Right ventricle myocardium inferior (tissue), 1 donor: ENCODE measurements at regions not wholly inside any gene's neighbourhood (a gene's known extent, or its start where the extent isn't known, plus 50 kb on each side); places are given as distances from the start of the nearest gene placed in this dataset.
A peak's percentile ranks its signal among the peaks of the same experiment; 100 is the strongest.
"Not testable (repeated sequence)": the region's sequence is repeated elsewhere in the genome, so short reads cannot be mapped to it uniquely, and the experiment has no call there.

Source experiments
- ATAC-seq: fragments of 200-7000 bp; cut with Tn5 transposase; one replicate; pipeline ENCODE4 v1.9.1; 2020; ENCODE audit warnings: mild to moderate bottlenecking, moderate library complexity
- DNase-seq: peaks from one replicate; pipeline ENCODE4 v3.0.0; 2021; ENCODE audit errors: missing footprints
- intact Hi-C: fragments of 100-400 bp; cut with DNase I; formaldehyde crosslinking; loops from one replicate; pipeline ENCODE4 v1.11.0; 2022
- donor health status: DM: no; HTN: yes; CAD: no; lungs with severe emphysema.

DNA sequence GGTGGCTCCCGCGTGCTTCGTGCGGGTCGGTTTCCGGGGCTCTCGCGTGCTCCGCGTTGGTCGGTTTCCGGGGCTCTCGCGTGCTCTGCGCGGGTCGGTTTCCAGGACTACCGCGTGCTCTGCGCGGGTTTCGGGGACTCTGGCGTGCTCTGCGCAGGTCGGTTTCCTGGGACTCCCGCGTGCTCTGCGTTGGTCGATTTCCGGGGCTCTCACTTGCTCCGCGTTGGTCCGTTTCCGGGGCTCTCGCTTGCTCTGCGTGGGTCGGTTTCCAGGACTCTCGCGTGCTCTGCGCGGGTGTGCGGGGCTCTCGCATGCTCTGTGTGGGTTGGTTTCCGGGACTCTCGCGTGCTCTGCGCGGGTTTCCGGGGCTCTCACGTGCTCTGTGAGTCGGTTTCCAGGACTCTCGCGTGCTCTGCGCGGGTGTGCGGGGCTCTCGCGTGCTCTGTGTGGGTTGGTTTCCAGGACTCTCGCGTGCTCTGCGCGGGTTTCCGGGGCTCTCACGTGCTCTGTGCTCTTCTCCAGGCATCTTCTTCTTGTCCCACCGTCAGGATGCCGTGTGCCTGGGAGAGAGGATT is 109.9 kb upstream of the LRPAP1 start:
- ATAC-seq (no peak), DNase-seq (peak; percentile 37)
- intact Hi-C loops, result no loop called here

DNA sequence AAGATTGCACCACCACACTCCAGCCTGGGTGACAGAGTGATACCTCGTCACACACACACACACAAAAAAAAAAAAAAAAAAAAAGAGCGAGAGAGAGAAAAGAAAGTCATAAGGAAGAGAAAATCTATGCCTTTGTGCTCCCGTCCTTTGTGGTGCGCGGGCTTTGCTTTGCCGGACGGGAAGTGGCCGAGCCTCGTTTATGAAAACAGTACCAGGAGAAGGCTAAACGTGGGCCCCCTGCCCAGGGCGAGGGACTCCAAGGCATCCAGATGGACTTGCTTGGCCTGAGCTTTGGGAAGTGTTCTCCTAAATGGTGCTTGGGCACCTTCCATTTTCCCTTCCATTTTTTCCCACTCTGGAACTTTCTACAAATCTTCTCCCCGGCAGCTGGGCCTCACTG is 109.3 kb upstream of the LRPAP1 start:
- ATAC-seq (no peak), DNase-seq (peak; percentile 35)
- intact Hi-C loops, result no loop called here

DNA sequence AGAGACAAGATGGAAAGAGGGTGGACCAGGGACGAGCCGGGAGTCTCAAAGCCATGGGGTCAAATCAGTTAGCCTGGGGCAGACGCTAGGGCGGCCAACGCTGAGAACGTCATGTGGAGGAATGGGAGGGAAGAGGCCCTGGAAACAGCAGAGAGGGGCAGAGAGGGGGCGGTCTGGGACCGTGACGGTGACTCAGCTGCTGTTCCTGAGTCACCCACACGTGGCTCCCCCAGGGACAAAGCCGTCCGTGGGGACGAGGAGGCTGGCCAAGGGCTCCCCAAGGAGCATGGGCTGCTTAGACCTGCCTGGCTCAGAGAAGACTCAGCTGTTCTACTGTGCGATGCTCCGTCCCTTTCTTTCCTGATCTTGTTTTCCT is 108.4 kb upstream of the LRPAP1 start:
- no peak for ATAC-seq
- intact Hi-C loops, result no loop called here
- DNase-seq, result peak; percentile 60

DNA sequence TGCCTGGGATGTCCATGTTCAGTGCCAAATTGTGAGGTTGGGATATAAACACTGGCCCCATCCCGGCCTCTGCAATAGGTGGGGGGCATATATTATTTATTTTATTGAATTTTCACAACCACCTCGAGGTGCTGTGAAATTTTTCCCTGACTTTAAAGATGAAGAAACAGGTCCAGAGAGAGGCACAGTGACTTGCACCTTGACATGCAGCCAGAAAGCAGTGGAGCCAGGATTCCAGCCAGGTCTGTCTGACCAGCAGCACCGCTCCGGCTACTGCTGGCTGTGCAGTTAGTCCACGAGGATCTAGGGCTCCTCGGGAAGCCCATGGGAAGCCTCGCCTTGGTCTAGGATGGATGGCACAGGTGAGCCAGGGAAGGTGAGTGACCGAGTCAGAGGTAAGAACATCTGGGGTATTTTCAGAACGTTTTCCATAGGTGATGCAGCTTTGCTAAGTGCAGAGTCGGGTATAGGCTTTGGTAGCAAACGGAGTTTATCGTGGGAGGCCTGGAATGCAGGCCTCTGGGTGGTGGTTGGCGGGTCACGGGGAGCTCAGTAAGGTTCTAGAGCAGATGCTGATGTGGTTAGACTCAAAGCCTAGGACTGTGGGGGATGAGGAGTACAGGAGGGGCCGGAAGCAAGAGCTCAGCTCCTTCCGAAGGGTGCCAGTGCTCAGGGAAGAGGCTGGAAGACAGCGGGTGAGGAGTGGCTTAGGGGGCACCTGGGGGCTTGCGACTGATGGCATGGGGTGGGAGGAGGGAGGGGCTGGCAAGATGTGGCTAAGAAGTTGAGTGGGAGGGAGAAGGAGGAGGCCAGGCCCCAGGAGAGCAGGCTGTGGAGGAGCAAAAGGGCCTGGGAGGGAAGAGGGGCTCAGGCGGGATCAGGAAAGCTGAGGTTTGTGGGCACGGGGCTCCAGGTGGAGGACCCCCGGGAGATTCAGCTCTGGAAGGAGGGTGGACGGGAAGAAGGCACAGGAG is 107.7 kb upstream of the LRPAP1 start:
- no peak for ATAC-seq
- intact Hi-C loops, result no loop called here
- DNase-seq, result peak; percentile 39

DNA sequence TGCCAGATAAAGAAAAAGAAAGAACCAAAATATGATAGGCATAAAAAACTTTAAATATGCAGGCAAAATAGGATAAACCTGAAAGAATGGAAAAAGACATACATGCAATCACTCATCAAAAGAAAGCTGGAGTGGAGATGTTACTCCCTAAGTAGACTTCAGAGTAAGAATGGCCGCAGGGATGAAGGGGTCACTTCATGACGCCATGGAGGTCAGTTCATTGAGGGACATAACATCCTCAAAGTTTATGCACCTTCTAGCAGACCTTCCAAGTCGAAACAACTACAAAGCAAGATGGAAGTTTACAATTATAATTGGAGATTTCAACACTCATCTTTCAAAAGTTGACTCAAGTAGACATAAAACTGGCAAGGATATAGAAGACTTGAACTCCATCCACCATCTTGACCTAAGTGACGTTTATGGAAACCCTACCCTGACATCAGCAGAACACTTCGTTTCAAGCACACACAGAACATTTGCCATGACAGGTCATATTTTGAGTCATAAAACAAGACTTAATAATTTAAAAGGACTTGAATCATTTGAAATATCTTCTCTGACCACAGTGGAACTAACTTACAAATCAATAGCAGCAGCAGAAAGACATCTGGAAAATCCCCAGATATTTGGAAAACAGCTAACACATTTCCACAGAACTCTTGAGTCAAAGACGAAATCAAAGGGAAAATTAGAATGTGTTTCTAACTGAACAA is 106.0 kb upstream of the LRPAP1 start:
- no peak for ATAC-seq
- intact Hi-C loops, result no loop called here
- DNase-seq, result no peak

DNA sequence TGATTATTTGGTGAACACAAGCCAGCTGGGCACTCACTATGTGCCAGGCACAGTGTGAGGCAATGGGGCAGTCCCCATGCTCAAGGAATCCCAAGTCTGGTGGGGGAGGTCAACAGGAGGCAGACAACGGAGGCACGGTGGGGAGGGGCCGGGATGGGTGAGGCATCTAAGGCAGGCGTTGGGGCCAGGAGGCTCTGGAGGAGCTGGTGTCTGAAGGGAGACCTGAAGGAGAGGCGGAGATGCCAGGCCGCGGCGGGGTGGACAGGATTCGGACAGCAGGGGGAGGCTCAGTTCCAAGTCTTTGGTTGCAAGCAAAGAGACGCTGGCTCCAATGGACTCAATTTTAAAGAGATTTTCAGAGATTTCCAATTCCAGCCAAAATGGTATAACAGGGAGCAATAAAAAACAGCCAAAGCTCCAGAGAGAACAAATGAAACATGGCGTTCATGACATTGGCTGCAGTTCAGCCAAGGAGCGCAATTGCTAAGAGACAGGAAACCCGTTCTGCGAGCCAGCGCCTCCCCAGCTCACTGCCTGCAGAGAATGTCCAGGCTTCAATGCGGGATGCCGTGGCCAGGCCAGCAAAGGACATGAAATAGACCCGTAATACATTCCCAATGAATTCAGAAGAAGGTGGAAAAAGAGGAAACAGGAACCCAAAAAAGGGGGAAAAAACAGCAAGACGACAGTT is 105.2 kb upstream of the LRPAP1 start:
- intact Hi-C loops, result no loop called here
- peak; percentile 54 for DNase-seq
- ATAC-seq, result no peak

DNA sequence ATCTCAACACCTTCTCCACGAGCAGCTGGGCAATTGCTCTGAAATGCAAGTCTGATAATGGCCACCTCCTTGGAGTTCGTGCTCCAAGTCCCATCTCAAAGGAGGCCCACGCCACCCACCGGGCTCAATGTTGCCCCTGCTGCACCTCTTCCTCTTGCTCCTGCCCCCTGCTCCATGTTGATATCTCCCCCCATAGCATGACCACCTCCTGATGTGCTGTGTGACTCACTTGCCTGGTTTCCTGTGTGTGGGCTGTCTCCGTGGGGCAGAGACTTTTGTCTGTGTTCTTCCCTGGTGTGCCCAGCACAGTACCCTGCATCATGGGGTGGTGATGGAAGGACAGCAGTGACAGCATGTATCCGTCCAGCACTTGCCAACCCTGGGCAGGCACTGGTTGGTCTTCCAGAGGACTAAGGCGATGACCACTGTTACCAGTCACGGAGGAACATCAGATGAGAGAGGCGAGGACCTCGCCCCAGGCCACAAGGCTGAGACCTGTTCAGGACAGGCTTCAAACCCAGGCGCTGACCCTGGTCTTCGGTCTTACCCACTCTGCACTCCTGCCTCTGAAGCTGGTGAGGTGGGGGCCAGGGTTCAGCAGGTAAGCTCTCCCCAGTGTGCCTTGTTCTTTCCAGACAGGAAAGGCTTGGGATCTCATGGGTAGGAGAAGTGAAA is 104.6 kb upstream of the LRPAP1 start:
- DNase-seq (no peak), ATAC-seq (no peak)
- intact Hi-C loops, result no loop called here

DNA sequence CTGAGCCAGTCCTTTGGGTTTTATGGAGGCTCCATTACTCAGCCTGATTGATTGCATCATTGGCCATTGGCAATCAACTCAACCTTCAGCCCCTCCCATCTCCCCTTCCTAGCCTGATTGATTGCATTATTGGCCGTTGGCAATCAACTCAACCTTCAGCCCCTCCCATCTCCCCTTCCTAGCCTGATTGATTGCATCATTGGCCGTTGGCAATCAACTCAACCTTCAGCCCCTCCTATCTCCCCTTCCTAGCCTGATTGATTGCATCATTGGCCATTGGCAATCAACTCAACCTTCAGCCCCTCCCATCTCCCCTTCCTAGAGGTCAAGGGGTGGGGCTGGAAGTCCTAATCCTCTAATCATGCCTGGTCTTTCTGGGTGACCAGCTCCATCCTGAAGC is 103.8 kb upstream of the LRPAP1 start:
- ATAC-seq, intact Hi-C loops, DNase-seq: not testable (repeated sequence)

DNA sequence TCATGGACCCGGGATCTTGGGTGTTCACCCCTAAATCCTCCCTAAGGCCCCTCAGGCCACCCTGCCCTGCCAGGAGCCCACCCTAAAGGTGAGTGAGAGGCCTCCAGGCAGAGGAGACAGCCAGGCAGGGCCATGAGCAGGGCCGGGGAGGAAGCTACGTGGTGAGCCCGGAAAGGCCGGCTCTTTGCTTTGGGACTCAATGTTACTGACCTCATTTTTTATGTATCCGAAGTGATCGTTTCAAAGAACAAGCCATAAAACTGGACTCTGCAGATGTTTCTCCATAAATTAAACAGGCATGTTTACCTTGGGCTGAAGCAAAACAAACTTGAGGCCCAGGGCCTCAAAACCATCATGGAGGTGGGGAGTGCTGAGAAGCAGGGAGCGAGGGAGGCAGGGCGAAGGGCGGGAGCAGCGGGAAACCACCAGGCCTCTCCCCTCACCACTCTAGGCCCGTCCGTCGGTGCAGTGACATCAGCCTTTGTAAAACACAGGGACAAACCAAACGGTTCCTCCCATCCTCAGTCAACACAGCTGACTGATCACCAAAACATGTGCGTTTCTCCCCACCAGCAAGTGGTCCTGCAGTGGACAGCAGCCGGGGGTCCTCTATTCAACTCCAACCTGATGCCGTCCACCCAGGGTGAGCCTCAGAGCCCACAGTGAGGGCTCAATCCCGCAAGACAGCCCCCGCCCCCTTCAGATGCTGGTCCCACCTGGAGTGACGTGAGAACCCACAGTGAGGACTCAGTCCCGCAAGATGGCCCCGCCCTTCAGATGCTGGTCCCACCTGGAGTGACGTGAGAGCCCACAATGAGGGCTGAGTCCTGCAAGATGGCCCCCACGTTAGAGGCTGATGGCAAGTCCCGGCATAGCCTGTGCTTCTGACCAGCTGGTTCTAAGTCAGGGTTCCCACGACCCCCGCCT is 102.9 kb upstream of the LRPAP1 start:
- intact Hi-C loops, result no loop called here
- no peak for ATAC-seq
- no peak for DNase-seq

DNA sequence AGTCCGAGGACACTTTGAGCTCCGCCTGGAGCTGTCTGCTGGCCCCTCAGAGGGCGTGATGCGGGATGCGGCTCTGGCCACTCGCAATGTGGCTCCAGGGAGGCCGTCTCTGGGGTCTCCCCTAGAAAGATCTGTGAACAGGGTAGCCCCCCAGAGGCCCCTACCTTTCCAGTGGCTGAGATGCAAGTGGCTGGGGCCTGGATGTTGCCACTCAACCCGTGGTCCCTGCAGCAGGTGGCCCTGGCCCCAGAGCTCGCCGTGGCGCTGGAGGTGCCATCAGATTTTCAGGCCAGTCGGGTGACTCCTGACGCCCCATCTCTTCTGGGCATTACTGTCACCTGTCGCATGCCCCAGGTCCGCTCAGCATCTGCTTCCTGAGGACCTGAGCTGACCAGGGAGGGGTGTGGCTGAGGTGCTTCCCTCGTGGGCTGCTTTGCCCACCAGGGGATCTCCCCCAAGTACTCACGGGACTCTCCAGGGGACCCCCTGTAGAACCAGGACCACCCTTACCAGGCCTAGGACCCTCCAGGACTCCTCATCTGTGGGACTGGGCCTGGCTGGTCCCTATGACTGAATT is 102.1 kb upstream of the LRPAP1 start:
- DNase-seq (no peak), ATAC-seq (no peak)
- intact Hi-C loops, result no loop called here

DNA sequence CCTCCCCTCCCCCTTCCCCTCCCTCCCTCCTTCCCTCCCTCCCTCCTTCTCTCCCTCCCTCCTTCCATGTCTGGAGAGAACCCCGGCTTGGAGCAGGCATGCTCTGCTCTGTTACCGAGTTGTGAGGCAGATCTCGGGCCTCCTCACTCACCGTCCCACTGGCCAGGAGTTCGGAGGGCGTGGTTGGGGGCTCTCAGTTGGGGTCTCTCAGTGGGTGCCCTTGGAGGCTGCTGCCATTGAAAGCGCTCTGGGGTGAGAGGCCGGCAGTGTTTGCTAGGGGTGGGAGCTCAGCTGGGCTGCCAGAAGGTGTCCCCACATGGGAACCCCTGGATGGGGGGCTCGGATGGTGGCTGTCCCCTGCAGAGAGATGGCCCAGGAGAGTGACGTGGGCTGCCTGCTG is 101.1 kb upstream of the LRPAP1 start:
- DNase-seq, intact Hi-C loops, ATAC-seq: not testable (repeated sequence)

DNA sequence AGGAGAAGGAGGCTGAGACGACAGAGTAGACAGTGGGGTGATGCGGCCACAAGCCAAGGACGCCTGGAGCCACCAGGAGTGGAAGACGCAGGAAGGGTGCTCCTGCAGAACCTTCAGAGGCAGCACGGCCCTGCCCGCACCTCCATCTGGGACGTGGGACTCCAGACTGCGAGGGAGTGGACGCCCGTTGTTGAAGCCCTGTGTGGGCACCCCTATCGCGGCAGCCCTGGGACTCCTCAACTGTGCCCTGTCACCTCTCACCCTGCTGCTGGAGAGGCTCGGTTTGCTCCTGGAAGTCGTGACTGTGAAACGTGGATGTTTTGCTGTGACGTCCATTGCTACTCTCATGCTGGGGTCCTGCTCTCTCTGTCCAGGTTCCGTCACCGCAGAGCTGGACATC is 100.6 kb upstream of the LRPAP1 start:
- DNase-seq, intact Hi-C loops, ATAC-seq: not testable (repeated sequence)

DNA sequence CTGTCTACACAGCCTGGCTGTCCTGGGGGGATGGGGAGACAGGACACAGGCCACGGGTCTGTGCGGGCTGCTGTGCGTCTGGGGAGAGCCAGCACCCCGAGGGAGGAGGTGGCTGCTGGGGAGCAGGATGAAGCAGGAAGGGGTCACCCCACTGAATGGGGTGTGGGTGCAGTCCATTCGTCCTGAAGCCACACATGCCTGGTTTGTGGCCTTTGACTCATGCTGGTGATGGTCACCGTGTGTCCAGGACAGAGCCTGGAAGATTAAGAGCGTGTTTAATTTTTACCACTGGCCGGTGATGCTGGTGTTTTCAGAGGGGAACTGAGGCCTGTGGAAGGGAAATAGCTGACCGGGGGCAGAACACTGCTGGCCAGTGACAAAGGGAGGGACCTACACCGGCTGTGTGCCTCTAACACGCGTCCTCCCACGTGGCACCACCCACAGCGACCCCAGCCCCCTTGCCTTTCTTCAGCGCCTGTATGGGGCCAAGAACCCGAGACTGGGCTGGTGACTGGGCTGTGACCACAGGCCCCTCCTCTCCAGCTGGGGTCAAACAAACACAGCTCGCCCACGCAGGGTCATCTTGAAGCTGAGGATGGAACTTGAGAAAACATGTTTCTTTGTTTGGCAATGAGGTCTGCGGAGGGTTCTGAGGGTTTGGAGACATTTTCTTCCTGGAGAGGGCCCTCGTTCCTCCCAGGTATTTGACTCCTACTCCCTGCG is 99.5 kb upstream of the LRPAP1 start:
- DNase-seq, ATAC-seq, intact Hi-C loops: not testable (repeated sequence)

DNA sequence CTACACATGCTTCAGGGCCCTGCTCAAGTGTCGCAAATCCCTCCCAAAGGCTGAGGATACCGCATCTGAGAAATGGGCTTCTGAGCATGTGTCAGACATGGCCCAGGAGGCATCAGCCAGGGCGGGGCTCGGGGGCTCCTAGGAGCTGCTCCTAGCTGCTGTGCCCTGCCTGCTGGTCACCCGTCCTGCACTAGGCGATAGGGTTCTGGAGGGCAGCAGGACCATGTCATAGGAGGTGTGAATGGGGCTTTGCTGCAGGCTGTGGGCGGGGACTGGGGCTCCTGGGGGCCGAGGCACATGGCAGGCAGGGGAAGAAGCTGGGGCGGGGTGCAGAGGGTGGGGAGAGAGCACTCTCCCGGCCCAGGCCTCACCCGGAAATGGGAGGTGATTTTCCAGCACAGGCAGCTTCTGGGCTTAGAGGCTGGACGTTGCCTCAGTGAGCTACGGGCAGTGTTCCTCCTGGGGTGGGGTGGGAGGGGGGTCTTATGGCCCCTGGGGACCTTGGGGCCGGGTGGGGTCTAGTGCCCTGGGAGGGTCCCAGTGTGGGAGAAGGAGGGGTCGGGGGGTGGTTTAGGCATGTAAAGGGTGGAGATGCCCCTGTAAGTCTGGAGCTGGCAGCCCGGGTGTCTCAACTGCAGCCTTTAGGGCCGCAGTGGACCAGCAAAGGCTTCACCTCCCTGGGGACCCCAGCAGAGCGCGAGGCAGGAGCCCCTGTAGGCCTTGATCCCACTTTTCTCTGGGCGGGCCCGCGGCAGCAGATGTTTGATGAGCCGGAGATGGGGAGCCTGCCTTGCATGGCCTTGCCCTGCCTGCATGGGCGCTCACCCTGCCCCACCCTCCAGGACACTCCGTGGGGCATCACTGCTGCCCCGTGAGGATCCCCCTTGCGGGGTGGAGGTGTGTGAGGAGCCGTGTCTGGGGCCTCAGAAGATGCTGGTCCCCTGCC is 98.6 kb upstream of the LRPAP1 start:
- intact Hi-C loops, result no loop called here
- ATAC-seq (no peak), DNase-seq (no peak)

DNA sequence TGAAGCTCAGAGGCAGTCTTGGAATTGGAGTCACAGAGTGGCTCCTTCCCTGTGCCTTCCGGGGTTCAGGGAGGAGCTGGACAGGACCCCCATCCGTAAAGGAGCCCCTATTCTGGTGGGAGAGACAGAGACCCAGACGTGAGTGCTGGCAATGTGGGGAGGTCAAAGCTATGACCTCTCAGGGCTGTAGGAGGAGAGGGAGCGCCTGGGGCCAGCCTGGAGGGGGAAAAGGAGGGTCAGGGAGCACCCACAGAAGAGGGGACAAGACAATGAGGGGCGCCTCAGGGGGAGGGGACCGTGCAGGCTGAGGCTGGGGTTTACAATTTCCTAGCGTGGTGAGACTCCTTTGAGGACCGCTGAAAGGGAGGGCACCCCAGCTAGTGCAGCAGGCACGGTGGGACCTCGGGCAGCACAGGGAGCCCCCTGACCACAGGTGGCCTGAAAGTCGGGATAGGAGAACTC is 97.9 kb upstream of the LRPAP1 start:
- DNase-seq, result no peak
- intact Hi-C loops, result no loop called here
- no peak for ATAC-seq
